ENCODE measurements at regions not wholly inside any gene's neighbourhood (a gene's known extent, or its start where the extent isn't known, plus 50 kb on each side); places are given as distances from the start of the nearest gene placed in this dataset.

DNA sequence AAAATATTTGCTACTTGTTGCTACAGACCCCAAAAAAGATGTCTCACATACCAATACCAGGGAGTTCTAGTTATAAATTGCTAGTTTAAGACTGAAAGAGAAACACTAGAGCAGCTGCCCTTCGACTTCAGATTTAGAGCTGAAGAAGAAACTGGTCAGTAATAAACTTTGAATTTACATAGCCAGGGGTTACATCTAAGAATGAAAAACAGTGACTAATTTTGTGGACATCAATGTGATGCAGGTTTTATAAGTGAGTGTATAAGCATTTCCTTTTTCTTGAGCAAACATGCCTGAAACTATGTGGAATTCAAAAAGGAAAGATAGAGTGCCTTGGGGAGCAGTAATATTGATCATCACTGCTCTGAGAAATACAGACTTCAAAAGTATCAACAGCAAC lies 724.9 kb upstream of the MIR17HG start:
- in situ Hi-C loops (cut with MboI; ENCODE audit: low sequenced_read_pairs) (no loop called here), dilution Hi-C loops (cut with HindIII; ENCODE audit: low sequenced_read_pairs, unreplicated experiment) (no loop called here), intact Hi-C loops (cut with micrococcal nuclease) (no loop called here)
- Histone ChIP-seq H3K4ac (ENCODE audit: low read depth, low read length) (no peak overlapping the region), H3K9me3 (ENCODE audit: control insufficient read depth, insufficient read depth, low read length) (no peaks in the 10 kb centered on the region), H3K14ac (replicated peaks; ENCODE audit: low read depth, low read length) (no peak overlapping the region), H3K27me3 (ENCODE audit: control insufficient read depth, insufficient read depth, low read length) (no peaks in the 10 kb centered on the region), H3K27ac (ENCODE audit: insufficient read depth, low read length) (no peak overlapping the region), H4K5ac (ENCODE audit: low read depth, low read length) (no peak overlapping the region), H2AK5ac (ENCODE audit: low read depth, low read length) (no peak overlapping the region), H4K91ac (ENCODE audit: insufficient read depth, low read depth, low read length) (no peak overlapping the region), H3K4me2 (ENCODE audit: low read depth, low read length) (no peak overlapping the region), H4K8ac (ENCODE audit: low read depth in 2 of 2, low read length in 2 of 2) (no peak overlapping the region), H3K4me3 (ENCODE audit: insufficient read depth, low read depth, low read length) (no peak overlapping the region), H3K4me1 (ENCODE audit: control insufficient read depth, insufficient read depth, low read length) (no peaks in the 10 kb centered on the region), H3K23ac (ENCODE audit: low read depth, low read length) (no peak overlapping the region), H2AFZ (replicated peaks; ENCODE audit: low read length, poor library complexity) (no peak overlapping the region), H2AK9ac (replicated peaks; ENCODE audit: low read depth, low read length, poor library complexity) (no peak overlapping the region), H3K36me3 (ENCODE audit: control insufficient read depth, insufficient read depth, low read length) (no peaks in the 10 kb centered on the region), H2BK5ac (ENCODE audit: low read depth, low read length, poor library complexity, severe bottlenecking) (no peak overlapping the region), H3K18ac (ENCODE audit: low read depth, low read length) (no peak overlapping the region), H4K20me1 (ENCODE audit: insufficient read depth, low read length) (no peaks in the 10 kb centered on the region), H2BK20ac (ENCODE audit: low read depth, low read length) (no peak overlapping the region), H3K9me1 (ENCODE audit: insufficient read depth, low read length) (no peaks in the 10 kb centered on the region), H2BK15ac (ENCODE audit: low read depth, low read length) (no peak overlapping the region), H3K79me1 (ENCODE audit: low read depth in 1 of 2, low read length in 2 of 2) (no peaks in the 10 kb centered on the region), H2BK120ac (ENCODE audit: low read depth, low read length) (no peak overlapping the region), H3K56ac (ENCODE audit: extremely low read depth, insufficient read depth, low read length) (no peak overlapping the region), H3K9ac (ENCODE audit: low read depth, low read length) (no peak overlapping the region)
- ChIA-PET CTCF (no interaction called here), POLR2A (ENCODE audit: unreplicated experiment) (no interaction called here)
- TF ChIP-seq CEBPB (IDR thresholded peaks at IDR 0.05; ENCODE audit: low read depth, low read length) (no peak), FOS (IDR thresholded peaks at IDR 0.05; ENCODE audit: low read depth, low read length) (no peak), MAFK (IDR thresholded peaks at IDR 0.05; ENCODE audit: low read depth, low read length) (no peak), NFE2L2 (IDR thresholded peaks at IDR 0.05; ENCODE audit: low read depth, low read length) (no peak)
- TF ChIP-seq, protein P1, sequence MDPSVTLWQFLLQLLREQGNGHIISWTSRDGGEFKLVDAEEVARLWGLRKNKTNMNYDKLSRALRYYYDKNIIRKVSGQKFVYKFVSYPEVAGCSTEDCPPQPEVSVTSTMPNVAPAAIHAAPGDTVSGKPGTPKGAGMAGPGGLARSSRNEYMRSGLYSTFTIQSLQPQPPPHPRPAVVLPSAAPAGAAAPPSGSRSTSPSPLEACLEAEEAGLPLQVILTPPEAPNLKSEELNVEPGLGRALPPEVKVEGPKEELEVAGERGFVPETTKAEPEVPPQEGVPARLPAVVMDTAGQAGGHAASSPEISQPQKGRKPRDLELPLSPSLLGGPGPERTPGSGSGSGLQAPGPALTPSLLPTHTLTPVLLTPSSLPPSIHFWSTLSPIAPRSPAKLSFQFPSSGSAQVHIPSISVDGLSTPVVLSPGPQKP (IDR thresholded peaks at IDR 0.05; ENCODE audit: borderline replicate concordance, low read depth, low read length) = no peak
- TF ChIP-seq, protein P2, sequence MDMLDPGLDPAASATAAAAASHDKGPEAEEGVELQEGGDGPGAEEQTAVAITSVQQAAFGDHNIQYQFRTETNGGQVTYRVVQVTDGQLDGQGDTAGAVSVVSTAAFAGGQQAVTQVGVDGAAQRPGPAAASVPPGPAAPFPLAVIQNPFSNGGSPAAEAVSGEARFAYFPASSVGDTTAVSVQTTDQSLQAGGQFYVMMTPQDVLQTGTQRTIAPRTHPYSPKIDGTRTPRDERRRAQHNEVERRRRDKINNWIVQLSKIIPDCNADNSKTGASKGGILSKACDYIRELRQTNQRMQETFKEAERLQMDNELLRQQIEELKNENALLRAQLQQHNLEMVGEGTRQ (IDR thresholded peaks at IDR 0.05; ENCODE audit: low read depth, low read length) = no peak
- DNase-seq (no peak), ATAC-seq (ENCODE audit: low read depth) (no peak)
- WGBS, 2 experiments (ENCODE audit: extremely low coverage in 2 of 2, insufficient read length in 1 of 2) = no CpG with 5 or more reads among the region's 1 CpG
- BruUV-seq (replicated peaks) = no TSS peak

Measured in IMR-90 (cell line).